ENCODE measurements at regions not wholly inside any gene's neighbourhood (a gene's known extent, or its start where the extent isn't known, plus 50 kb on each side); places are given as distances from the start of the nearest gene placed in this dataset.

DNA sequence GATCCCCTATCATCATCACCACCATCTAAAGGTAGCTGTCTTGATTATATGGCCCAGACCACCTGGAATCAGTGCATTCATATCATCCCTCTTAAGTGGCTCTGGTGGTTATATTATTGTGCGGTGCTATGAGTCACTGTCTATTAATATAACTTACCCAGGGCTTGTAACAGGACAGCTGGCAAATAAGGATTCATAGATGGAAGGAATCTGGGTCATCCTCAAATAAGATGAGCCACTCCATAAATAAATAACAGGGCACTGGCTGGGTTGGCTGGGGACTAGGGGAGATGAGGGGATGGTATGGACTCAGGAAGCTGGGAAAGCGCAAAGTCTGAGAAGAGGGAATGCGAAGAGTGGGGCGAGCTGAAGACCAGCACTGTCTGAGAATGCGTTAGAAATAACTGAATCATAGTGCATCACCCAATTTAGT is 216.1 kb downstream of the NUAK1 start:
- ChIA-PET POLR2A (no interaction called here), CTCF (no interaction called here)
- Histone ChIP-seq H3K9me3 (ENCODE audit: control insufficient read depth in 1 of 2, insufficient read depth in 1 of 2, low read length in 2 of 2) (no peaks in the 10 kb centered on the region), H3K36me3 (ENCODE audit: insufficient read depth, low read length) (no peaks in the 10 kb centered on the region), H3K27me3 (ENCODE audit: control insufficient read depth in 1 of 2, insufficient read depth in 2 of 2, low read length in 2 of 2) (no peaks in the 10 kb centered on the region), H3K4me3 (ENCODE audit: low read length) (no peak overlapping the region), H3K4me1 (ENCODE audit: insufficient read depth, low read length) (no peaks in the 10 kb centered on the region), H3K27ac (ENCODE audit: low read depth in 1 of 2, low read length in 2 of 2) (no peak overlapping the region)
- no peak for DNase-seq
- no peaks in the 10 kb centered on the region for H3K4me1 Mint-ChIP-seq (ENCODE audit: low read depth)
- ATAC-seq (ENCODE audit: poor library complexity) = no peak
- H3K27me3 Mint-ChIP-seq = peaks cover 3% of the 10 kb centered on the region
- intact Hi-C loops (cut with DNase I, micrococcal nuclease) = no loop called here
- H3K4me3 Mint-ChIP-seq = no peak overlapping the region
- no peaks in the 10 kb centered on the region for H3K9me3 Mint-ChIP-seq
- TF ChIP-seq, protein P1, sequence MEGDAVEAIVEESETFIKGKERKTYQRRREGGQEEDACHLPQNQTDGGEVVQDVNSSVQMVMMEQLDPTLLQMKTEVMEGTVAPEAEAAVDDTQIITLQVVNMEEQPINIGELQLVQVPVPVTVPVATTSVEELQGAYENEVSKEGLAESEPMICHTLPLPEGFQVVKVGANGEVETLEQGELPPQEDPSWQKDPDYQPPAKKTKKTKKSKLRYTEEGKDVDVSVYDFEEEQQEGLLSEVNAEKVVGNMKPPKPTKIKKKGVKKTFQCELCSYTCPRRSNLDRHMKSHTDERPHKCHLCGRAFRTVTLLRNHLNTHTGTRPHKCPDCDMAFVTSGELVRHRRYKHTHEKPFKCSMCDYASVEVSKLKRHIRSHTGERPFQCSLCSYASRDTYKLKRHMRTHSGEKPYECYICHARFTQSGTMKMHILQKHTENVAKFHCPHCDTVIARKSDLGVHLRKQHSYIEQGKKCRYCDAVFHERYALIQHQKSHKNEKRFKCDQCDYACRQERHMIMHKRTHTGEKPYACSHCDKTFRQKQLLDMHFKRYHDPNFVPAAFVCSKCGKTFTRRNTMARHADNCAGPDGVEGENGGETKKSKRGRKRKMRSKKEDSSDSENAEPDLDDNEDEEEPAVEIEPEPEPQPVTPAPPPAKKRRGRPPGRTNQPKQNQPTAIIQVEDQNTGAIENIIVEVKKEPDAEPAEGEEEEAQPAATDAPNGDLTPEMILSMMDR (IDR thresholded peaks at IDR 0.05) = no peak
- no peak overlapping the region for H3K27ac Mint-ChIP-seq
- H3K36me3 Mint-ChIP-seq (ENCODE audit: low read depth) = no peaks in the 10 kb centered on the region

DNA sequence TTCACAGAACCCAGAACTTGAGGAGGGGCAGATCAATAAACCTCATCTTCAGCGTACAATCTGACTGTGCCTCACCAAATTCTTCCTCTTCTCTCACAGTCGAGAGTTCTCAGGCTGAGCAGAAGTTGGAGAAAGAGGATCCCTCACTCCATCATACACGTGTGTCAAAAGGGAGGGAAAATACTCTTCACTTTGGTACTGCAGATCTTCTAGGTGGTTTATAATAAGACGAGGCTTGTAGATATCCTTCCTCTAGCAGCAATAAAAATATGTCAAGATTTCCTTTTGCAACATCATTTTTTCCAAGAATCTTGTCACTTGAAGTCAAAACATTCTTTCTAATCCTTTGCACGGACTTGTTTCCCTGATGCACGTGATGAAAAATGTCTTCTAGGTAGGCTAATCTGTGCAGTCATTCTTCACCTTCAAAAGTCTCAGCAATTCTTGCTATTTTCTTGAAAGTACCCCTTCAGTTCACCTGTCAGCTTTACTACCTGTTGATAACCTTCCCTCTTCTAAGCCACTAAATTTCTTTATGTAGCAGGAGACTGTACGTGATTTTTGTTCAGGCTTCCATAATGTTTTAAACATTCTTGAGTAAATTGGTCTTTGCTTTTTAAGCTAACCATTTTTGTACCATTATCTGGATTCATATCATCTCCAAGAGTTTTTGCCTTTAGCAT is 214.1 kb downstream of the NUAK1 start:
- H3K36me3 Mint-ChIP-seq (ENCODE audit: low read depth) = no peaks in the 10 kb centered on the region

DNA sequence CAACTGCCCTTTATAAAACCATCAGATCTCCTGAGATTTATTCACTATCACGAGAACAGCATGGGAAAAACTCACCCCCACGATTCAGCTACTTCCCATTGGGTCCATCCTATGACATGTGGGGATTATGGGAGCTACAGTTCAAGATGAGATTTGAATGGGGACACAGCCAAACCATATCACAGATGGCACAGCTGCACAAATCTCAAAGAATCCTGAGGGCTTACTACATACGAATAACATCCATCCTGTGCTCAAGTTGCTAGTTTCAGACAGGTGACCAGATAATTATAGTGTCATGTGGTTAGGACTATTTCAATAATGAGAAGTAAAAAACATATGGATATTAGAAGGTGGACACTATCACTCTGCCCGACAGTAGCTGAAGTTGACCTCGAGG is 211.2 kb downstream of the NUAK1 start:
- H3K27ac ChIP-seq (ENCODE audit: low read depth in 1 of 2, low read length in 2 of 2) = no peak overlapping the region
- no peak for ATAC-seq (ENCODE audit: poor library complexity)
- ChIA-PET POLR2A (no interaction called here), CTCF (no interaction called here)
- no peak overlapping the region for H3K4me3 ChIP-seq (ENCODE audit: low read length)
- intact Hi-C loops (cut with DNase I, micrococcal nuclease) = no loop called here
- no peaks in the 10 kb centered on the region for H3K4me1 ChIP-seq (ENCODE audit: insufficient read depth, low read length)
- no peaks in the 10 kb centered on the region for H3K9me3 Mint-ChIP-seq
- H3K27me3 ChIP-seq (ENCODE audit: control insufficient read depth in 1 of 2, insufficient read depth in 2 of 2, low read length in 2 of 2) = no peaks in the 10 kb centered on the region
- no peak for DNase-seq
- no peaks in the 10 kb centered on the region for H3K36me3 ChIP-seq (ENCODE audit: insufficient read depth, low read length)
- H3K4me3 Mint-ChIP-seq = no peak overlapping the region
- H3K9me3 ChIP-seq (ENCODE audit: control insufficient read depth in 1 of 2, insufficient read depth in 1 of 2, low read length in 2 of 2) = no peaks in the 10 kb centered on the region
- TF ChIP-seq, protein P1 (IDR thresholded peaks at IDR 0.05) = no peak
- H3K36me3 Mint-ChIP-seq (ENCODE audit: low read depth) = no peaks in the 10 kb centered on the region
- H3K27ac Mint-ChIP-seq = no peak overlapping the region
- H3K4me1 Mint-ChIP-seq (ENCODE audit: low read depth) = no peaks in the 10 kb centered on the region
- peaks cover 4% of the 10 kb centered on the region for H3K27me3 Mint-ChIP-seq

More for the DNA sequence above, 214.1 kb downstream of the NUAK1 start:
- H3K27me3 Mint-ChIP-seq = peaks cover 4% of the 10 kb centered on the region
- Histone ChIP-seq H3K4me1 (ENCODE audit: insufficient read depth, low read length) (no peaks in the 10 kb centered on the region), H3K27ac (ENCODE audit: low read depth in 1 of 2, low read length in 2 of 2) (no peak overlapping the region), H3K27me3 (ENCODE audit: control insufficient read depth in 1 of 2, insufficient read depth in 2 of 2, low read length in 2 of 2) (no peaks in the 10 kb centered on the region), H3K4me3 (ENCODE audit: low read length) (no peak overlapping the region), H3K9me3 (ENCODE audit: control insufficient read depth in 1 of 2, insufficient read depth in 1 of 2, low read length in 2 of 2) (no peaks in the 10 kb centered on the region), H3K36me3 (ENCODE audit: insufficient read depth, low read length) (no peaks in the 10 kb centered on the region)
- no peaks in the 10 kb centered on the region for H3K4me1 Mint-ChIP-seq (ENCODE audit: low read depth)
- no peak overlapping the region for H3K27ac Mint-ChIP-seq
- no peak overlapping the region for H3K4me3 Mint-ChIP-seq
- POLR2A ChIA-PET = no interaction called here
- DNase-seq = no peak
- TF ChIP-seq, protein P1 (IDR thresholded peaks at IDR 0.05) = no peak
- H3K9me3 Mint-ChIP-seq = no peaks in the 10 kb centered on the region
- CTCF ChIA-PET = no interaction called here
- intact Hi-C loops (cut with DNase I, micrococcal nuclease) = no loop called here
- ATAC-seq (ENCODE audit: poor library complexity) = no peak

Measured in CD4-positive, alpha-beta T cell (primary cell).